ENCODE measurements at regions not wholly inside any gene's neighbourhood (a gene's known extent, or its start where the extent isn't known, plus 50 kb on each side); places are given as distances from the start of the nearest gene placed in this dataset.

- TF ChIP-seq CTCF (conservative IDR thresholded peaks at IDR 0.05; ENCODE audit: low read depth, low read length) (peak; percentile 55), EZH2phosphoT487 (IDR thresholded peaks at IDR 0.05; ENCODE audit: borderline replicate concordance, low read length) (no peak)
Measured at GRCh38 chr3:116614795-116615362, 94.7 kb upstream of the TUSC7 start.
